ENCODE measurements at regions not wholly inside any gene's neighbourhood (a gene's known extent, or its start where the extent isn't known, plus 50 kb on each side); places are given as distances from the start of the nearest gene placed in this dataset.

- TF ChIP-seq, protein P1, sequence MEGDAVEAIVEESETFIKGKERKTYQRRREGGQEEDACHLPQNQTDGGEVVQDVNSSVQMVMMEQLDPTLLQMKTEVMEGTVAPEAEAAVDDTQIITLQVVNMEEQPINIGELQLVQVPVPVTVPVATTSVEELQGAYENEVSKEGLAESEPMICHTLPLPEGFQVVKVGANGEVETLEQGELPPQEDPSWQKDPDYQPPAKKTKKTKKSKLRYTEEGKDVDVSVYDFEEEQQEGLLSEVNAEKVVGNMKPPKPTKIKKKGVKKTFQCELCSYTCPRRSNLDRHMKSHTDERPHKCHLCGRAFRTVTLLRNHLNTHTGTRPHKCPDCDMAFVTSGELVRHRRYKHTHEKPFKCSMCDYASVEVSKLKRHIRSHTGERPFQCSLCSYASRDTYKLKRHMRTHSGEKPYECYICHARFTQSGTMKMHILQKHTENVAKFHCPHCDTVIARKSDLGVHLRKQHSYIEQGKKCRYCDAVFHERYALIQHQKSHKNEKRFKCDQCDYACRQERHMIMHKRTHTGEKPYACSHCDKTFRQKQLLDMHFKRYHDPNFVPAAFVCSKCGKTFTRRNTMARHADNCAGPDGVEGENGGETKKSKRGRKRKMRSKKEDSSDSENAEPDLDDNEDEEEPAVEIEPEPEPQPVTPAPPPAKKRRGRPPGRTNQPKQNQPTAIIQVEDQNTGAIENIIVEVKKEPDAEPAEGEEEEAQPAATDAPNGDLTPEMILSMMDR (IDR thresholded peaks at IDR 0.05 in 8 of 11, conservative IDR thresholded peaks at IDR 0.05 in 3 of 11): no peak
- TF ChIP-seq POLR2AphosphoS5 (IDR thresholded peaks at IDR 0.05): no peak
- TF ChIP-seq POLR2A (IDR thresholded peaks at IDR 0.05): no peak
Measured at GRCh38 chr4:116847616-116848015, 237.8 kb downstream of the TRAM1L1 start.
